GM18868 (cell line): ENCODE measurements at regions not wholly inside any gene's neighbourhood (a gene's known extent, or its start where the extent isn't known, plus 50 kb on each side); places are given as distances from the start of the nearest gene placed in this dataset.
"Not testable (repeated sequence)": the region's sequence is repeated elsewhere in the genome, so short reads cannot be mapped to it uniquely, and the experiment has no call there.

Experiments used
- ATAC-seq: cut with Tn5 transposase; IDR thresholded peaks from one replicate; pipeline ENCODE4 v1.9.1; 2021; ENCODE audit warnings: mild to moderate bottlenecking, moderate library complexity; ENCODE audit not compliant: unreplicated experiment

DNA sequence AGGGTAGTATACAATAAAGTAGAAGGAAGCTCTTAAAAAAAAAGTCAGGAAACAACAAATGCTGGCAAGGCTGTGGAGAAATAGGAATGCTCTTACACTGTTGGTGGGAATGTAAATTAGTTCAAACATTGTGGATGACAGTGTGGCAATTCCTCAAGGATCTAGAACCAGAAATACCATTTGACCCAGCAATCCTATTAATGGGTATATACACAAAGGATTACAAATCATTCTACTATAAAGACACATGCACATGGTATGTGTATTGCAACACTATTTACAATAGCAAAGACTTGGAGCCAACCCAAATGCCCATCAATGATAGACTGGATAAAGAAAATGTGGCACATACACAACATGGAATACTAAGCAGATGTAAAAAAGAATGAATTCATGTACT lies 444.9 kb upstream of the EPHA5 start:
- not testable (repeated sequence) for ATAC-seq

DNA sequence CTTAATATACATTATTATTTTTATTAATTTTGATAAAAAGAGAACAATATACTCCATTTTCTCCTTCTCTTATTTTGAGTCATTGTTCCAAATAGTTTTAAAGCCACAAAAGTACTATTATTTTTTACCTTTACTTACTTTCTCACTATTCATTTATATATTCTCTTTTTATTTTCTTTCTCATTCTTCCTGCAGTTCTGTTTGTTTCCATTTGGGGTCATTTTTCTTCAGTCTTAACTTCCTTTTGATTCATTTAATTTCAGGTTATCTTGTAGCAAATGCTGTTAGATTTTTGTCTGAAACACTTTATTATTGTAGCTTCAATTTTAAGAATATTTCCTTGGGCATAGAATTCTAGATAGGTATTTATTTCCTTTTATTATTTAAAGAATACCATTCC lies 438.6 kb upstream of the EPHA5 start:
- no peak for ATAC-seq

DNA sequence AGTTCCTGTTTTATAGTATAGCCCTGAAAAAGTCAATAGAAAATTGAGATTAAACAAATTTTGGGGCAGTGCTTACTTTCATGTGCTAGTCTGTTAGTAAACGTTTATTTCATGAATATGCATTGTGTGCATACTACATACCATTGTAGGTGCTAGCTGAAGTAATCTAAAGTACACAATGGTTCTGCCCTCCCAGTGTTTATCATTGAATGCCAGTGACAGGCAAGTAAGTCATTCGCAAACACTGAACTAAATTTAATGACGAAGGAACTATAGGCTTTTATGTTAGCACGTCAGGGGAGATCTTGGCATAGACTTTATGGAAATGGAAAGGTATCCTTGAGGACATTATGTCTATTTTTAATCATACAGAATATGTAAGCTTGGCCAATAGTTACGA lies 426.9 kb upstream of the EPHA5 start:
- no peak for ATAC-seq

DNA sequence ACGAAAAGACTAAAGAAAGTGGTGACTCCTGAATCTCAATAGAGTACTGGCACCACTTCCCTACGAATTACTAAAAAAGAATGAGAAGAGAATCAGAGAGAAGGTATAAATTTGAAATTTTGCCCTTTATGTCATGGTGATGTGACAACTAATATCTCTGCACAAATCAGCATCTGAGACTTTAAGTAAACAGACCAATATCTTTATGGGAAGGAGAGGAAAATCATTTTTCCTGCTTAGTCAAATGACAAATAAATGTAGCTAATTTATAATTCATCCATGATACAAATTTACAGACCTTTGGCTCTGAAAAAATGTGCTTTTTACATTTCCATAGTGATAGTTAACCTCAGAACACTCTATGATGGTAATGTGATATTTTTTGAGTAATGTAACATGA lies 424.8 kb upstream of the EPHA5 start:
- no peak for ATAC-seq

DNA sequence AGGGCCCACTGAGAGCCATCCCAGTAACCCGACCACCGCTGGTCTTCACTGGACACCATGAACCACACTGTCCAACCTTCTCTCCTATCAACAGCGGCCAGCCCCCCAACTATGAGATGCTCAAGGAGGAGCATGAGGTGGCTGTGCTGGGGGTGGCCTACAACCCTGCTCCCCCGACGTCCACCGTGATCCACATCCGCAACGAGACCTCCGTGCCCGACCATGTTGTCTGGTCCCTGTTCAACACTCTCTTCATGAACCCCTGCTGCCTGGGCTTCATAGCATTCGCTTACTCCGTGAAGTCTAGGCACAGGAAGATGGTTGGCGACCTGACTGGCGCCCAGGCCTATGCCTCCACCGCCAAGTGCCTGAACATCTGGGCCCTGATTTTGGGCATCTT lies 423.8 kb upstream of the EPHA5 start:
- ATAC-seq, result no peak

DNA sequence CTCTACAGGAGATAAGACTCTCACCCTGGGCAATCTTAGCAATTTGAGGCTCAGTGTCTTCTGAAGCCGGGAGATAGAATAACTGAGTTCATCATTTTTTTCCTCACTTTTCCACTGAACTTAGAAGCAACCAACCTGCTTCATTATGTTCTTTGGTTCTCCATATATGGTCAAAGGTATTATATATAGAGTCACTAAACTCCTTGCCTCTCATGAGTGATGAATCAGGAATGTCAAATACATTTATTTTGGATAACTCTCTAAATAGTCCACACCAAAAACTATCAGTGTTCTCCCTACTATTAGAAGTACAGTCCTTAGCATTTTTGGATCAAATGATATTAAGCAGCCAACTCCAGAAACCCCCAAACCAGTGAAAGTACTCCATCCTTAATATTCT lies 421.5 kb upstream of the EPHA5 start:
- no peak for ATAC-seq

DNA sequence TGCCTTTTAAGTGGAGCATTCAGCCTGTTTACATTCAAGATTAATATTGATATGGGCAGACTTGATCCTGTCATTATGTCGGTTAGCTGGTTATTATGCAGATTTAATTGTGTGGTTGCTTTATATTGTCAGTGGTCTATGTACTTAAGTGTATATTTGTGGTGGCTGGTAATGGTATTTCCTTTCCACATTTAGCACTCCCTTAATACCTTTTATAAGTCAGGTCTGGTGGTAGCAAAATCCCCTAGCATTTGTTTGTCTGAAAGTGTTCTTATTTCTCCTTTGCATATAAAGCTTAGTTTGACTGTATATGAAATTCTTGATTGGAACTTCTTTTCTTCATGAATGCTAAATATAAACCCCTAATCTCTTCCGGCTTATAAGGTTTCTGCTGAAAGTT lies 403.7 kb upstream of the EPHA5 start:
- ATAC-seq, result no peak

DNA sequence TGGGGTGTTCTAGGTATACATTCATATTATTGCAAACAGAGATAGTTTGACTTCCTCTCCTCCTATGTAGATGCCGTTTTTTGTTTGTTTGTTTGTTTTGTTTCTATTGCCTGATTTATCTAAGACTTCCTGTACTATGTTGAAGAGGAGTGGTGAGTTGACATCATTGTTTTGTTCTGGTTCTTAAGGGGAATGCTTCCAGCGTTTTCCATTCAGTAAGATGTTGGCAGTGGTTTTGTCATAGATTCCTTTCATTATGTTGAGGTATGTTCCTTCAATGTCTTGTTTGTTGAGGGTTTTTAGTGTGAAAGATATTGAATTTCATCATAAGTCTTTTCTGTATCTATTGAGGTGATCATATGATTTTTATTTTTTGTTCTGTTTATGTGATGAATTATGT lies 401.6 kb upstream of the EPHA5 start:
- no peak for ATAC-seq

DNA sequence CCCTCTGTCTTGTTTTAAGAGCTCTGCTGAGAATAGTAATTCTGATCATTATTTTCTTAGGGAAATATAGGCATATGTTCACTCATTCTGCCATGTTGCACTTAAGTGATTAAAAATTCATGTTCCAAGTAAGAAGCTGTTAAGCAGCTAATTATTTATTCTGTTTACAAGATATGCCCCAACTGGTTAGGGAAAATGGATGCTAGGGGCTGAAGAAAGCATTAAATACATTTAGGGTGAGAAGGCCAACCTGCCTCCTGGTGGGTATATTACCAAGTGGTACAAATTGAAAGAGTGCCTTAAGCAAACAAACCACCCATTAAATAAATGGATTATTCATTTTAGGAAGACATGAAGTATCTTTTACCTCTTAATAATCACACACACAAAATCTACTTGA lies 392.6 kb upstream of the EPHA5 start:
- no peak for ATAC-seq

DNA sequence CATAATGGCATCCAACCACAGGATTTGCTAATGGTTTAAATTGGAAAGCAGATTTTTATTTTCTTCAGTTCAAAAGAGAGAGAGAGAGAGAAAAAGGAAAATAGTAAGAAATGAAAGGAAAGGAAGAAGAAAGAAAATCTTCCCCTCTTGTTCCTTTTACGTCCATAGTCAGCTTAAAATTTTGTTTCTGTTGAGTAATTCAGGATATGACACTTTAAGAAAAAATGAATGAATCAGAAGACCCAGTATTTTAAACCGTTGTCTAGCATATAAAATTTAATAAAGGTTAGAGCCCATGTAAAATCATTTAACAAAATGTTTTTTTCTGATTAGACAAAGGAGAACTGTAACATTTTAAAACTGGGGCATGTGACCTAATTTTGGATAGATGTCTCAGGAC lies 391.8 kb upstream of the EPHA5 start:
- ATAC-seq, result no peak

DNA sequence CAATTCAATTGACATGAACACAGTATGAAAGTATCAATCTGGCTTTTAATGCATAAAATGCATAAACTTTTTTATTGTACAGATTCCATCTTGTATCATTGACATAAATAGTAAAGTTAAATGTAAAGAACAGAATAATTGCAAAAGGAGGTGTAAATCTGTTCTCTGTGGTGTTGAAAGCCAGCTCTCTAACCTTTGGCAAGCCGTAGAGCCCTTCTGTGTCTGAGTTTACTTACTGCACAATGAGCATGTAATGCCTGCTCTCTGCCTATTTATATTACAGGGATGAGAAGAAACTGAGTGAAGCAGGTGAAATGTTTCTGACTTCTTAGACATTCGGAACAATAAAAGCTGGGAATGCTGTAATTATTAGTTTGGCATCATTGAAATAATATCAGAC lies 389.3 kb upstream of the EPHA5 start:
- no peak for ATAC-seq

DNA sequence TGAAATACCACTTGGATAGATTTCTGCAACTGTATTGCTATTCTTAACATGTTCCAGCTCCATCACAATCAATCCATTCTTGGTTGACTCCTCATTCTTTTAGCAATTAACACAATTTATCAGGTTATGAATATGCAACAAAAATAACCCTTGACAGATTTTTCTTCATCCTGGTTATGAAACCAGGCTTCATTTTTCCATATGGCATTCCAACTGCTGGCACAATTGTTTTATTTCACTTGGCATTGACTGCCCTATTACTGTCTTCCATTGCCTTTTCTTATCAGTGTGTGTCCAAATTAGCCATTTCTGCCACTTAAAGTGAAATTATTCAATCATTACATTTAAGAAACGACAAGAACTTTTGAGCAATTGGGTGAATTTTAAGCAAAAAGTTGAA lies 388.8 kb upstream of the EPHA5 start:
- no peak for ATAC-seq

DNA sequence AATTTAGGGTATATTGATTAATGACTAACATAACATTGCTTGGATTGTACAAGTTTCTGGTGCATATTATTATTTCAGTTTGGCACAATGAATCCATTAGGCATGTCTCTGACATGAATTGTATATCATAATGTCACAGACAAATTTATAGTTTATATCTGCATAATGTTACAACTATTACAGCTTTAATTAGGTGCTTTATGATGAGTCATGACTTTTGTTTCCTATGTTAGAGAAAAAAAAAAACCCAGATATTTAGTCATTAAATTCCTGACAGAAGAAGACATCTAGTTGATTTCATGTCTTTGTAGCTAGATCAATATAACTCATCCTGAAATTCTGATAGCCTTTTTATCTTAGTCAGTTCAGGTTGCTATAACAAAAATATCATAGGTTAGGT lies 385.7 kb upstream of the EPHA5 start:
- ATAC-seq, result no peak

DNA sequence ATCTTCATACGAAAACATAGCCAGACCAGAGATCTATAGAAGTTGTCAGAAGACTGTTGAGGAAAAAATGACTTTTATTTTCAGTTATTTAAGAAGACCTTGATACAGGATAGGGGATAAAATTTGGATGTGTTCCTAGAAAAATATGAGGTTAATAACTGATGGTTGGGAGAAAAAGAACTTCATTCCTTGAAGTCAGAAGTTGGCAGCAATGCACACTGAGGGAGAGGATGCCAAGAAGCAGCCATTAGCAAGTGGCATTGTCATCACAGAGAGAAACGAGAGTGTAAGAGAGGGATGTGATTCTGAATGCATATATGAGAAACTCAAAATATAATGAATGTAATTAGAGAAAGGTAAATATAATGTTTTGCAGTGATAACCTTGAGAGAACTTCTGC lies 382.1 kb upstream of the EPHA5 start:
- ATAC-seq, result no peak

DNA sequence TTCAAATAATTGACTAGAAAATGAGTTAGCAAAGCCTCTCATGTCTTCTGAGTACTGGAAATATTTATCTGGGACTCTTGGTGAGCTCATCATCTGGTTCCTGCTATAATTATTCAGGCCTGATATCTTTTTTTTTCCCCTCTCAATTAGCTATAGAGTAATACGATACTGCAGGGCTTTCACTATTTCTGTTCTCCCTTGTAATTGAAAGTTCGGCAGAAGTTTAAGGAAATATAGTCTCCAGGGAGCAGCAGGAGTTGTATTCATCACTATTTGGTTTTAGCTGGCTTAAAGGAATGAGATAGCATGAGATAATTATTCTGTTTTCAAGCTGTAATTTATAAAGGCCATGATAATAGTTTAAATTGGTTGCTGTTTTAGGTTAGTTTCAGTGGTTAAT lies 378.6 kb upstream of the EPHA5 start:
- no peak for ATAC-seq

DNA sequence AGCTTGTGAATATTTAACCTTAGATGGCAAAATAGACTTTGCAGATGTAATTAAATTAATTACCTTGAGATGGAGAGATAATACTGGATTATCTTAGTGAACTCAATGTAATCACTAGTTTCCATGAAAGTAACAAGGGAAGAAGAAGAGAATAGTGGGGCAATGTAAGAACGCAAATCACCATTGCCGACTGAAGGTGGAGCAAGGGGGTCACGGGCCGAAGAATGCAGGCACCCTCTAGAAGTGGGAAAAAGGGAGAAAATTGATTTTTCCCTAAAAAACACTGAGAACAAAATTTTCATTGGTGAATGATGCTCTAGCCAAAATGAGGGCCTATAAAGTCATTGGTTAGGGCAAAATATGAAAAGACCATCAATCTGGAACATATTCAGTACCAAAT lies 375.6 kb upstream of the EPHA5 start:
- no peak for ATAC-seq

DNA sequence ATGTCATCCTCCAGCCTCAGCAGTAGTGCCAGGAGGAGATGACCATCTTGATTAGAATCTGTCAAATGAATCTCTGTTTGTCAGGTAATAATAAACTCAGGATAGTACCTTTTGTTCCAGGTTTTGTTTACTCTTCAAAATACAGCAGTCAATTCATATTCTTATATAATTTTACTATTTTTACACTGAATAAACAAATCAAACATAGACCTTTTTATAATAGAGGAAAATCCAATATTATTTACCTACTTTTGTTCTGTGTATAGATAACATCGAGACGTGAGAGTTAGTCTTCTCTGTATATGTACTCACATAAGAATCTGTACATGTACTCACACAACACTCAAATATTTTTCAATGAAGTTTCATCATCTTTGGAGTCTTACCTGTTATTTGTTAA lies 365.4 kb upstream of the EPHA5 start:
- no peak for ATAC-seq

DNA sequence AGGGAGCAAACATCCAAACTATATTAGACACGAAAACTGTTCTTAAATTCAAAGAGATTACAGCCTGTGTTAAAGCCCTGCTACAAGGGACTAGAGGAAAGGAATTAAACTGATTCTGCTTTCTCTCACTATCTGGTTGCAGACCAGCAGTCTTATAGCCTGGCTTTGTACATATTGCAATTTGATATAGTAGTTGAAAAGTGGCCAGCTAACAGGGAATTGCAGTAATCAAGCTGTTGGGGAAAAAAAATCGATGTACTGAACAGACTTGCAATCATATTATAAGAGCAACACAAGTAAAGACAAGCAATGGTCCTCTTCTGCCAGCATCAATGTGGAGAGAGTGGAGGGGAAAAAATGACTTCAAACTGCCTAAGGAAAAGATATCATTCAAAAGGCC lies 364.4 kb upstream of the EPHA5 start:
- ATAC-seq, result no peak

DNA sequence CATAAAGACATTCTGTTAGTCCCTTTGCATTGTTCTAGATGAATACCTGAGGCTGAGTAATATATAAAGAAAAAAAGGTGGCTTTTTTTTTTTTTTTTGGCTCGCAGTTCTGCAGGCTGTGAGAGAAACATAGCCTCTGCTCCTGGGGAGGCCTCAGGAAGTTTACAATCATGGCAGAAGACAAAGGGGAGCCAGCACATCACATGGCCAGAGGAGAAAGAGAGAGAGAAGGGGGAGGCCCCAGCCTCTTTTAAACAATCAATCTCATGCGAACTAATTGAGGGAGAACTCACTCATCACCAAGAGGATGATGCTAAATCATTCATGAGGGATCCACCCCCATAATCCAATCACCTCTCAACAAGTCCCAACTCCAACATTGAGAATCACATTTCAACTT lies 364.0 kb upstream of the EPHA5 start:
- no peak for ATAC-seq

DNA sequence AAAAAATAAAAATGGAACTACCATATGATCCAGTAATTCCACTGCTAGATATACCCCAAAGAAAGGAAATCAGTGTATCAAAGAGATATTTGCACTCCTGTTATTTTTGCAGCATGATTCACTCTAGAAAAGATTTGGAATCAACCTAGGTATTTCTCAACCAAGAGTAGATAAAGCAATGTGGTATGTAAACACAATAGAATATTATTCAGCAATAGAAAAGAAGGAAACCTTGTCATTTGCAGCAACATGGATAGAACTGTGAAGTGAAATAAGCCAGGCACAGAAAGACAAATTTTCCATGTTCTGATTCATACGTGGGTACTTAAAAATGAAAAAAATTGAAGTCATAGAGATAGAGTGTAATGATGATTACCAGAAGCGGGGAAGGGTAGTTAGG lies 362.3 kb upstream of the EPHA5 start:
- no peak for ATAC-seq

DNA sequence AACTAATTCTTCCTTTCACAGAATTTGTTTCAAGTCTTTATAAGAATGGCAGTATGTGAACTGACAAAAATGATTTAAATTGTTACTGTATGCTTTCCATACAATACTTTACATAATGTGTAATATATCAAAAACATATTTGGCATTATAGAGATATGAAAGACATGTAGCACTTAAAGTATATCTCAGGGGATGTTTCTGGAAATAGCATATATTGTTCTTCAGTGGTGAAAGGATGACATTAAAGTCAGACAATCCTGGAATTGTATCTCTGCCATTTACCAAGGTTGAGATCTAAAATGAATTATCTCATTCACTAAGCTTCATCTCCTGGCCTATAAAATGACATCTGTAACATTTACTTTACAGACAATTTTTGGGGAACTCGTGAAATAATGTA lies 358.4 kb upstream of the EPHA5 start:
- ATAC-seq, result no peak

DNA sequence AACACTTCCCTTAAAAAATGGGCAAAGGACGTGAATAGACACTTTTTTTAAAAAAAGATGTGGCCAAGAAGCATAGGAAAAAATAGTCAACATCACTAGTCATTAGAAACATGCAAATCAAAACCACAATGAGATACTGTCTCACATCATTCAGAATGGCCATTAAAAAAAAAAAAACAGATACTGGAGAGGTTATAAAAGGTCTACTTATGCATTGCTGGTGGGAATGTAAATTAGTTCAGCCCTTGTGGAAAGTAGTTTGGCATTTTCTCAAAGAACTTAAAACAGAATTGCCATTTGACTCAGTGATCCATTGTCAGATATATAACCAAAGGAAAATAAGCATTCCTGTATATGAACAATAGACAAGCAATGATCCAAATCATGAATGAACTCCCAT lies 352.8 kb upstream of the EPHA5 start:
- no peak for ATAC-seq

DNA sequence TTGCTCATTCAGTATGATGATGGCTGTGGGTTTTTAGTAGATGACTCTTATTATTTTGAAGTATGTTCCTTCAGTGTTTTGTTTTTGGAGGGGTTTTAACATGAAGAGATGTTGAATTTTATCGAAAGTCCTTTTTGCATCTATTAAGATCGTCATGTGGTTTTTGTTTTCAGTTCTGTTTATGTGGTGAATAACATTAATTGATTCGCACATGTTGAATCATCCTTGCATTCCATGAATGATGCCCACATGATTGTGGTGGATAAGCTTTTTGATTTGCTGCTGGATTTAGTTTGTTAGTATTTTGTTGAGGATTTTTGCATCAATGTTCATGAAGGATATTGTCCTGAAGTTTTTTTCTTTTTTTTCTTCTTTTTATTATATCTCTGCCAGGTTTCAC lies 347.4 kb upstream of the EPHA5 start:
- ATAC-seq, result no peak

DNA sequence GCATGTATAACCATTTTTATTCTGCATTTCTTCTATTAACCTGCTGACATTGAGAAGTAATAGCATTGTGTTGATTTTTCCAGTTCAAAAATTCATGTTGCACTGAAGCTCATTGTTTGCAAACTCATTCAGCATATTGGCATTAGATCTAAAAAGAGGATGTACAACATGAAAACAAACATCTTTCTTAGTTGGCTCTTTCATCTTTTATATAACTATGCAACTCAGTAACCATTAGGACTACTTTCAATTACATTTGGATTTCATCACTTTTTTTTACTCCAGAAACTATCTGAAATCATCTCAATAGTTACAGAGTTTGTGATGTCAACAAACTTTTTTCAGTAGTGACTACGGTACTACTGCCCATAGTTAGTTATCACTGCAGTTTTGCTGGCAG lies 346.0 kb upstream of the EPHA5 start:
- ATAC-seq, result no peak
